ENCODE measurements at regions not wholly inside any gene's neighbourhood (a gene's known extent, or its start where the extent isn't known, plus 50 kb on each side); places are given as distances from the start of the nearest gene placed in this dataset.
A peak's percentile ranks its signal among the peaks of the same experiment; 100 is the strongest.

DNA sequence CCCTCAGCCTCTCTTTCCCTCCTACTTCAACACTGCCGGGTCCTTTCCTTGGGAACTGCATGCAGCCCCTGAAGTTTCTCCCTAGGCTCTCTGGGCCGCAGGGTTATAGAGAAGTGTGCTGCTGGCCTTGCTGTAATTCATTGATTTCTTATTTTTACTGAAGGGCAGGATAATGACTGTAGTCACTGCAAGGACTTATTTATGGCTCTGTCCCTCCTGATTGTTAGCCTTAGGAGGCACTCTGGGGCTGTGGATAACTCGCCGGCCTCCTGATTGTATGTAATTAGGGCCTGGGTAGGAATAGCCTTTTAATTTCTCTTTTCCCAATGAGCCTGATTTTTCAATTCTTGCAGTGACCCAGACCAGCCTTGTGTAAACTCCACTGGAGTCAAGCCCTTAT, 138.3 kb upstream of the CDH13 start:
- no peak for DNase-seq

DNA sequence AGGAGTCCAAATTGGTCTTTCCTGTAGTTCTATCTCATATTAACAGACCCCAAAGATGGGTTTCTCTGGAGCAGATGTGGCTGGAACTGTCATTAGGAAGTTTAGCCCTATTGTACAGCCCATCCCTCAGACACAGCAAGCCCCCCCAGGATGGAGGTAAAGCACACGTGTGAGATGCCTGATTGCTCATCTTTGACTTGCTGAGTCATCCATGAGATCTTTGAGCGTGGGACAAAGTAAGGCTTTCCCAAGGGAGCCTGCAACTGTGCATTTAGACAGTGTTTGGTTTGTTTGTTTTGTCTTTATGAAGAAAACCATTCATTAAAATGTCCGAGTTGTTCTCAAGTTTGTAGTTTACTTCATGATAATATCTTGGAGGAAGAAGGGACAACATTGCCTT, 145.3 kb upstream of the CDH13 start:
- no peak for DNase-seq

- DNase-seq, result no peak
These were observed 150.0 kb upstream of the CDH13 start for GRCh38 chr16:82476786-82477185.

DNA sequence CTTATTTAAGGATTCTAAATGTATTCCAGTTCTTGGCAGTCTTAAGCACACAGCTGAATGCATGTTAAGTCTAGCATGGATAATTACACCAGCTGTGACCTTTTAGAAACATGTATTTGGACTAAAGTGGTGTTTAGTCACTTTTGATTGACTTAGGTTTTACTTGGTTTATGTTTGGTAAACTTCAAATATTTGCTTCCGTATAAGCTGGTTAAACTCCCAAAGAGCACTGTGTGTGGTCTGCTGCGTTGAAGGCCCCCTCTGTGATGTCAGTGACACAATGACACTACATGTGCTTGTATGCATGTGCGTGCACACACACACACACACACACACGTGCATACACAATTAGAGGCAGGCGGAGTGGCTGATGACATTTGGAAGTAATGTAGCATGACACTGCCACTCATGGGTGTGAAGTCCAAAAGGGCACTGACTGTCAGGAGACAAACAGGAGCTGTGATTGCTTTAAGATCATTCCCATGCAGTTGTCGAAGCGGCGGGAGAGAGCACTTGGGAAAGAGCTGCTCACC, 156.1 kb upstream of the CDH13 start:
- no peak for DNase-seq

- DNase-seq, result no peak
These were observed 156.8 kb upstream of the CDH13 start for GRCh38 chr16:82470016-82470415.

- no peak for DNase-seq
These were observed 162.6 kb upstream of the CDH13 start for GRCh38 chr16:82464187-82464586.

DNA sequence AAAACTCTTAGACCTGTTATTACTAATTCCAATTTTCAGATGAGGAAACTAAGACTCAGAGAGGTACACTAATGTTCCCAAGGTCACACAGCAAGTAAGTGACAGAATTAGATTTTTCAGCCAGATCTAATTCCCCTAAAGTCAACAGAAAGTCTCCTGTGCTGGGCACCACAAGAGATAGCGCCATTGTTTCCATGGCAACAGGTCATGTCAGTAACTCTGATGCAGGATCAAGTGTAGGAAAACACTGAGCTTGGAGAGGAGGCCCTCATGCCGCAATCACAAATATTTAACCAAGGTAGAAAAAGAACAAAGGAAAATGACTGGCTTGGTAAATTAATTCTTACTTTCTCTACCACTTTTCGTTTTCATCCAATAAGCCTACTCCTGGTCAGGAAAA, 166.0 kb upstream of the CDH13 start:
- DNase-seq, result no peak

- DNase-seq, result no peak
These were observed 167.1 kb upstream of the CDH13 start for GRCh38 chr16:82459580-82460256.

DNA sequence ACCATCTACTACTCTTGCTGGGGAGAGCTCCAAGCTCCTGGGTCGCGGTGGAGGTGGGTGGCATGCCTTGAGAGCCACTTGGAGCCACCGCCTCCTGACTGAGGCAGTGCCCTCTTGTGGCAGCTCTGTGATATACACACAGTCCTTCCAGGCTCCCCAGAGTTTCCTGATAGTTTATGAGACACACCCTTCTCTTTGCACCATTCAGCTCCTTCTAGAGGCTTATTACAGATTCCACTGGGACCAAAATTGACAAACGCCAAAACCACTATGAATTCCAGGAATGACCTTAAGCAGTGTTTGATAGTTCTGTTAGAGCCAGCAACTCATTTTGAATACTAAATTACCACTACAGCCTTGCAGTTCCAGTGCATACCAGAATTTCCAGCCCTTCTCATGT, 170.1 kb upstream of the CDH13 start:
- peak; percentile 12 for DNase-seq

- no peak for DNase-seq
These were observed 172.2 kb upstream of the CDH13 start for GRCh38 chr16:82454566-82454965.

DNA sequence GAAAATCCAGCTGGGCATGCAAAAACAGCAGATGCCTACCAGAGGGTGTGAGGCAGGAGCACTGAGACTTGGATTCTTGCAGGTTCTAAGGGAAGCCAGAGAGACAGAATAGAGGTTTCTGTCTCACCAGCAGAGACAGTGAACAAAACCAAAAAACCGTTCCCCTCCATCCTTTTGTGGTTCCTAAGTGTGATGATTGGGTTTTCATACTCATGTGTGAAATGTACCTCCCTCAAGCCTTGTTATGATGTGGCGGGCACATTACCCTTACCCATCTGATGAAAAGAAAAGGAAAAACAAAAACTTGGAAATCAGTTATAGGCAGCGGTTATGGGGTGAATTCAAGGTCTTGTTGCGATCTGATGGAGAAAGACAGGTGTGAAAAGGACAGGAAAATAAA, 172.6 kb upstream of the CDH13 start:
- no peak for DNase-seq

- no peak for DNase-seq
These were observed 174.6 kb upstream of the CDH13 start for GRCh38 chr16:82452004-82452756.

- DNase-seq, result no peak
These were observed 175.3 kb upstream of the CDH13 start for GRCh38 chr16:82451449-82451848.

DNA sequence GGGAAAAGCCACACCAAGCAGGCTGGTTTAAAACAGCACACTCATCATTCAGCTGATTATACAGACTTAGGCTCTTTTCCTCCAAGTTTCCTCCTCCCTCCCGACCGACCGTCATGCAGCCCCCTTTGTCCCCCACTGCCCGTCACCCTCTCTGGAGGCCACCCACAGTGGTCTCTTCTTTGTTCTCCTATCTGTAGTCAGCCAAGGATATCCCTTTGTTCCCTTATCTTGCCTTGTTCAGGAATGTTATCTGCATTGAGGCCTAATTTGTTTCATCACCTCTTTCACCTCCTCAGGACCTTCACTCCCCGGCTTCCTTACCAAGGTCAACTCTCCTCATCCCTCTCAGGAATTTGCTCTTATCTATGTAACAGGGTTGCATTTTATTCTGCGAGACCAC, 186.4 kb upstream of the CDH13 start:
- DNase-seq, result no peak

DNA sequence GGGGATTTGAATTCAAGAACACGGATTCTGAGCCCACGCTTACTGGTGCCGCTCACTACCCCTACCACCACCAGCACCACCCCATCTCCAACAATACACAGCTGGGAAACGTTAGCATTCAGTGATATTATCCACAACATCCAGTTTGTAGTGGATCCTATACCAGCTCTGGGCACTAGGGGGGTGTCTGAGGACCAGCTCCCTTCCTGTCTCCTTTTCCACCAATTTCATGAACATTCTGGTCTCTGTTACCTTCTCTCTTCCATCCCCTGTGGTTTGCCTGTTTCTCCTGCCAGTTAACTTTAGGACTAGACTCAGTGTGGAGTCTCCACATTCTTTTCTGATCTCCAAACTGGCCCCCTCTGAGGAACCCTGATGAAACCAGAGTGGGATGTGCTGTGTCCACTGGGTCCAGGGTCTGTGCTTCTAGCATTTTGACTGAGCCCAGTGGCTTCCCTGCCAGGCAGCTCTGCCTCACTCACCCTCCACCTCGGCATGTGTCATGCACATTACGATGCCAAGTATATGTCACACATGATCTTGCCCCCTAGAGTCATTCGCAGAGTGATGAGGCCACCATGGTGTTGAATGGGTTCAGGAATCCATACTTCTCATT, 187.0 kb upstream of the CDH13 start:
- no peak for DNase-seq

DNA sequence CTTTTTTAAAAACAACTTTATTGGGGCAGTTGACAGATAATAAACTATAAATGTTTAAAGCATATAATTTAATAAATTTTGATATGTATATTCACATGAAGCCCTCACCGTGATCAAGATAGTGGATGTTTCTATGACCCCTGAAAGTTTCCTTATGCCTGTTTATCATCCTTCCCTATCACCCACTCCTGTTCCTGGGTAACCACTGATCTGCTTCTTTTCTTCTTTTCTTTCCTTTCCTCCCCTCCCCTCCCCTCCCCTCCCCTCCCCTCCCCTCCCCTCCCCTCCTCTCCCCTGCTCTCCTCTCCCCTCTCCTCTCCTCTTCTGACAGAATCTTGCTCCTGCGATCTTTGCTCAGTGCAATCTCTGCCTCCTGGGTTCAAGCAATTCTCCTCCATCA, 193.7 kb upstream of the CDH13 start:
- DNase-seq, result no peak

DNA sequence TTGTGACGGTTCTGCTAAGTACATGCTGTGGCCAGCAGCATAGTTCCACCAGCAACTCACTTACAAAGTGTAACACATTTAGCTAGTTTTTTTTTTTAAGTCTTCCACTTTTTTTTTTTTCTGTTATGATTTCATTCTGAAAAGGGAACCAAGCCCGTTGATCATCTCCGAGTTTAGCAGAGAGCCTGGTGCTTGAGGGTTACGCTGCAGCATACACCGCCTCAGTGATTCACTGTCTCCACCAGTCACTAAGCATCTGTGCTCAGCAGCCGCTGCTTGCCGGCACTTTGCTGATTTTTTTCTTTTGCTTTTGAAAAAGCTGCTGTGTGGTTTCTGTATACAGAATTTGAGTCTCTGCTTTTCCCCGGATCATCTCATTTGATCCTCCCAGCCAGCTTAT, 194.5 kb upstream of the CDH13 start:
- DNase-seq, result no peak

DNA sequence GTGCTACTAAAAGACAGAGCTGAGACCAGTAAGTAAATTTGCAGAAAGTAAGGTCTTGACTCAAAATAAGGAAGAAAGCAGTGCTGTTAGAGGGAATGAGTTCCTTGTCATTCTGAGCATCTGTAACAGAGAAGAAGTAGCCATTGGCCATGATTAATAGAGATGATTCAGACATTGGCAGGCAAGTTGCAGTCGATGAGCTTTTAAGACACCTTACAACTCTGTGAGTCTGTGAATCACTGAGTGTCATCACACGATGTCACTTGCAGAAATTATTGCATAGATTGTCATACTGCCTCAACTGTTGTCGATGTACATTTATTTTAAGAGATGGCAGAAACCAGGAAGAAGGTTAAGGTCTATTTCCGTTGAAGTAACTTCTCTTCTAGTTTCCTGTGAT, 201.1 kb upstream of the CDH13 start:
- no peak for DNase-seq

GRCh38 chr16:82421851-82422250, 204.9 kb upstream of the CDH13 start:
- no peak for DNase-seq

DNA sequence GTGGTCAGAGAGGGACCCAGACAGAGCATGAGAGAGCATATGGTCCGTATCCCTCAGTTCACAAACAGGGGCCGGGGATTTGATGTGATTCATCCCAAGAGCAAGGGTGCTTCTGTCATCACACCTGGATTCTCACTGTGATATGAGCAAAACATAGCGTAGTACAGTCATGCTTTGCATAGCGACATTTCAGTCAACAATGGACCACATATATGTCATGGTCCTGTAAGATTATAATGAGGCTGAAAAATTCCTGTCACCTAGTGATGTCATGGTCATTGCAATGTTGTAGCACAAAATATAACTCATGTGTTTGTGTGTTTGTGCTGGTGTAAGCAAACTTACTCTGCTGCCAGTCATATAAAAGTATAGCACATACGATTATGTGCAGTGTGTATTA, 207.4 kb upstream of the CDH13 start:
- DNase-seq, result no peak

- DNase-seq, result no peak
These were observed 212.3 kb upstream of the CDH13 start for GRCh38 chr16:82414476-82414875.

- no peak for DNase-seq
These were observed 214.0 kb upstream of the CDH13 start for GRCh38 chr16:82412770-82413169.

DNA sequence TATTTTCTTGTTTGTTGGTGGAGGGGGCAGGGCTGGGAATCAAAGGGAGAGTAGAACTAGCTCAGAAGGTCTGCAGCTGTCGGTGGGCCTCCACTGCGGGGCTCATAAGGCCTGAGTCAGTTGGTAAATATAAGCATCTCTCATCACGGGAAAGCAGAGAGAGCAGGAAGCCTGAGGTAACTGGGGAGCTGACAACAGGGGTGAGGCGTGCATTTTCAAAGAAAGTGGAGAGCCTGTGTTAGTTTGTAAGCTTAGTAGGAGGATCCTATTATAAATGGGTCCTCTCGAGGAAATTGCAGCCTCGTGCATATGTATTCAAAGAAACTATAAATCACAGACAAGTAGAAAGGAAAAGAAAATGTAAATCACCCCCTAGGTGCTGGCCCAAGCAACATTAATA, 221.0 kb upstream of the CDH13 start:
- DNase-seq, result no peak
